Mesothelial cell of epicardium (in vitro differentiated cells): ENCODE measurements at regions not wholly inside any gene's neighbourhood (a gene's known extent, or its start where the extent isn't known, plus 50 kb on each side); places are given as distances from the start of the nearest gene placed in this dataset.

Source experiments
- DNase-seq, 2 experiments: peaks; one replicate each; pipeline ENCODE4 v3.0.0; 2021; ENCODE audit warnings: low spot score in 2 of 2; ENCODE audit not compliant: unreplicated experiment in 2 of 2
- H3K27ac Mint-ChIP-seq: 2 replicates; pipeline ENCODE4 v1.8.0; 2021; ENCODE audit warnings: mixed read lengths
- H3K27me3 Mint-ChIP-seq: 2 replicates; pipeline ENCODE4 v1.8.0; 2021; ENCODE audit warnings: low read depth, mixed read lengths
- H3K36me3 Mint-ChIP-seq: 2 replicates; pipeline ENCODE4 v1.8.0; 2021; ENCODE audit warnings: mixed read lengths
- H3K4me1 Mint-ChIP-seq: 2 replicates; pipeline ENCODE4 v1.8.0; 2021; ENCODE audit warnings: mixed read lengths
- H3K4me3 Mint-ChIP-seq: 2 replicates; pipeline ENCODE4 v1.8.0; 2021; ENCODE audit warnings: mild to moderate bottlenecking, moderate library complexity, mixed read lengths
- H3K9me3 Mint-ChIP-seq: 2 replicates; pipeline ENCODE4 v1.8.0; 2021; ENCODE audit warnings: mixed read lengths
- CTCF ChIP-seq: fragments of 200-600 bp; sonication (generic); IDR thresholded peaks from one replicate; pipeline ENCODE4 v1.5.0; 2021; ENCODE audit warnings: antibody characterized with exemption; ENCODE audit not compliant: unreplicated experiment

- DNase-seq = no peak
- H3K4me3 Mint-ChIP-seq = no peak overlapping the region
- no peak overlapping the region for H3K27ac Mint-ChIP-seq
- H3K4me1 Mint-ChIP-seq = peaks cover 16% of the 10 kb centered on the region
- H3K36me3 Mint-ChIP-seq = peaks cover 14% of the 10 kb centered on the region
- H3K27me3 Mint-ChIP-seq = no peaks in the 10 kb centered on the region
- no peak for TF ChIP-seq CTCF
- H3K9me3 Mint-ChIP-seq = peaks cover 50% of the 10 kb centered on the region
Measured at GRCh38 chr6:56388415-56388755, 141.0 kb upstream of the COL21A1 start.

- Mint-ChIP-seq H3K36me3 (peaks cover 14% of the 10 kb centered on the region), H3K4me1 (peaks cover 22% of the 10 kb centered on the region)
Measured at GRCh38 chr6:56387621-56388414, 140.4 kb upstream of the COL21A1 start.

GRCh38 chr6:56386717-56387116 lies 139.3 kb upstream of the COL21A1 start:
- no peak overlapping the region for H3K4me3 Mint-ChIP-seq
- H3K36me3 Mint-ChIP-seq = peaks cover 14% of the 10 kb centered on the region
- peaks cover 35% of the 10 kb centered on the region for H3K9me3 Mint-ChIP-seq

More at GRCh38 chr6:56387621-56388414, 140.4 kb upstream of the COL21A1 start:
- H3K27me3 Mint-ChIP-seq = no peaks in the 10 kb centered on the region
- H3K27ac Mint-ChIP-seq = no peak overlapping the region
- H3K9me3 Mint-ChIP-seq = peaks cover 45% of the 10 kb centered on the region
- TF ChIP-seq CTCF = no peak
- no peak overlapping the region for H3K4me3 Mint-ChIP-seq
- DNase-seq = no peak

GRCh38 chr6:56385981-56386593 lies 138.7 kb upstream of the COL21A1 start:
- Mint-ChIP-seq H3K36me3 (peaks cover 14% of the 10 kb centered on the region), H3K4me3 (no peak overlapping the region), H3K9me3 (peaks cover 29% of the 10 kb centered on the region), H3K27me3 (no peaks in the 10 kb centered on the region), H3K4me1 (peaks cover 32% of the 10 kb centered on the region), H3K27ac (peak overlapping the region; percentile 80)
- TF ChIP-seq CTCF = no peak
- DNase-seq = no peak

More at GRCh38 chr6:56386717-56387116, 139.3 kb upstream of the COL21A1 start:
- DNase-seq = no peak
- TF ChIP-seq CTCF = no peak
- H3K27ac Mint-ChIP-seq = peak overlapping the region; percentile 80
- no peaks in the 10 kb centered on the region for H3K27me3 Mint-ChIP-seq
- H3K4me1 Mint-ChIP-seq = peaks cover 31% of the 10 kb centered on the region

GRCh38 chr6:56383160-56383559 lies 135.8 kb upstream of the COL21A1 start:
- no peak for DNase-seq
- TF ChIP-seq CTCF = no peak
- H3K9me3 Mint-ChIP-seq = peaks cover 12% of the 10 kb centered on the region
- no peaks in the 10 kb centered on the region for H3K27me3 Mint-ChIP-seq
- no peak overlapping the region for H3K27ac Mint-ChIP-seq
- no peak overlapping the region for H3K4me3 Mint-ChIP-seq
- no peaks in the 10 kb centered on the region for H3K36me3 Mint-ChIP-seq
- H3K4me1 Mint-ChIP-seq = peaks cover 43% of the 10 kb centered on the region
